SK-N-SH (cell line): ENCODE measurements at regions not wholly inside any gene's neighbourhood (a gene's known extent, or its start where the extent isn't known, plus 50 kb on each side); places are given as distances from the start of the nearest gene placed in this dataset.

Source experiments
- CTCF ChIA-PET: fragments of 300-600, 350-600 bp; formaldehyde crosslinking; extraction: SDS; loops from one replicate; lab custom pipeline; 2021; lab: Yijun Ruan, JAX
- POLR2A ChIA-PET: fragments of 350-600 bp; sonication (Branson Sonifier 250); formaldehyde crosslinking; extraction: SDS; loops from one replicate; lab custom pipeline; 2020; ENCODE audit warnings: antibody characterized with exemption, inconsistent platforms; lab: Yijun Ruan, JAX
- DNase-seq: peaks from one replicate; pipeline ENCODE4 v3.0.0; 2012
- H2AFZ ChIP-seq: fragments of 200-600 bp; sonication (generic); 2 replicates; pipeline ENCODE4 v1.8.1; 2016; ENCODE audit warnings: antibody characterized with exemption, mild to moderate bottlenecking, low read depth
- H3F3A ChIP-seq: fragments of 200-600 bp; sonication (generic); replicated peaks from 2 replicates; pipeline ENCODE3; 2016; ENCODE audit warnings: antibody characterized with exemption, mild to moderate bottlenecking; ENCODE audit not compliant: insufficient read depth
- H3K27ac ChIP-seq, 2 experiments: fragments of 200-500 bp in 1 of 2; fragments of 200-600 bp in 1 of 2; sonication (Bioruptor generic) in 1 of 2; sonication (generic), shearing (Covaris generic) in 1 of 2; 2 replicates each; pipeline versions ENCODE4 v1.5.1 to v1.6.1; 2014 to 2016; ENCODE audit warnings: low read depth in 2 of 2, inconsistent platforms in 1 of 2, low read length in 1 of 2, mild to moderate bottlenecking in 1 of 2, mixed read lengths in 1 of 2
- H3K27me3 ChIP-seq: fragments of 200-600 bp; sonication (generic), shearing (Covaris generic); 2 replicates; pipeline ENCODE4 v1.6.1; 2016; ENCODE audit warnings: mixed run types; ENCODE audit not compliant: insufficient read depth
- H3K36me3 ChIP-seq, 2 experiments: fragments of 200-500 bp in 1 of 2; fragments of 200-600 bp in 1 of 2; sonication (Bioruptor generic) in 1 of 2; sonication (generic) in 1 of 2; replicated peaks in 1 of 2; 2 replicates each; pipeline versions ENCODE3 to v1.5.1; 2014 to 2016; ENCODE audit warnings: low read length in 1 of 2, mild to moderate bottlenecking in 1 of 2; ENCODE audit not compliant: insufficient read depth in 2 of 2, control insufficient read depth in 1 of 2
- H3K4me1 ChIP-seq, 2 experiments: fragments of 200-500 bp in 1 of 2; fragments of 200-600 bp in 1 of 2; sonication (Bioruptor generic) in 1 of 2; sonication (generic), shearing (Covaris generic) in 1 of 2; 2 replicates each; pipeline versions ENCODE4 v1.5.1 to v1.6.1; 2014 to 2016; ENCODE audit warnings: low read depth in 1 of 2, low read length in 1 of 2, mixed run types in 1 of 2; ENCODE audit not compliant: insufficient read depth in 2 of 2, control insufficient read depth in 1 of 2
- H3K4me2 ChIP-seq: fragments of 200-600 bp; sonication (generic), shearing (Covaris generic); 2 replicates; pipeline ENCODE4 v1.6.1; 2017; ENCODE audit warnings: mixed run types
- H3K4me3 ChIP-seq, 2 experiments: fragments of 200-500 bp in 1 of 2; fragments of 200-600 bp in 1 of 2; sonication (Bioruptor generic) in 1 of 2; sonication (generic), shearing (Covaris generic) in 1 of 2; 2 replicates each; pipeline versions ENCODE4 v1.5.1 to v1.8.1; 2014 to 2016; ENCODE audit warnings: low read depth in 2 of 2, inconsistent platforms in 1 of 2, low read length in 1 of 2, mild to moderate bottlenecking in 1 of 2, mixed read lengths in 1 of 2, moderate library complexity in 1 of 2
- H3K79me2 ChIP-seq: fragments of 200-600 bp; sonication (generic); 2 replicates; pipeline ENCODE4 v1.8.1; 2017; ENCODE audit warnings: mild to moderate bottlenecking; ENCODE audit not compliant: insufficient read depth
- H3K9ac ChIP-seq: fragments of 200-600 bp; sonication (generic); 2 replicates; pipeline ENCODE4 v1.6.1; 2017; ENCODE audit warnings: mixed run types
- H3K9me2 ChIP-seq: fragments of 200-600 bp; sonication (generic); 2 replicates; pipeline ENCODE4 v1.6.1; 2017; ENCODE audit warnings: mixed run types
- H3K9me3 ChIP-seq: fragments of 200-600 bp; sonication (generic); 2 replicates; pipeline ENCODE4 v1.6.1; 2017; ENCODE audit warnings: mixed run types, mild to moderate bottlenecking, moderate library complexity
- H4K20me1 ChIP-seq: fragments of 200-600 bp; sonication (generic); 2 replicates; pipeline ENCODE4 v1.6.1; 2017; ENCODE audit warnings: mild to moderate bottlenecking, mixed run types; ENCODE audit not compliant: insufficient read depth
- EP300 ChIP-seq, 2 experiments: IDR thresholded peaks; 2 replicates each; pipeline versions ENCODE4 v1.4.0 to v1.6.1; 2012; ENCODE audit warnings: borderline replicate concordance in 1 of 2, low read depth in 1 of 2, low read length in 1 of 2
- EZH2phosphoT487 ChIP-seq: fragments of 200-600 bp; sonication (generic); IDR thresholded peaks from 2 replicates; pipeline ENCODE4 v1.6.1; 2017; ENCODE audit warnings: low read depth, mixed run types, mild to moderate bottlenecking, antibody characterized with exemption, moderate library complexity, borderline replicate concordance
- FOXM1 ChIP-seq: IDR thresholded peaks from 2 replicates; pipeline ENCODE4 v1.4.0; 2012; ENCODE audit warnings: low read depth, mild to moderate bottlenecking
- GATA2 ChIP-seq: sonication (generic); formaldehyde crosslinking; IDR thresholded peaks from 2 replicates; pipeline ENCODE4 v1.5.0; 2020; ENCODE audit warnings: mild to moderate bottlenecking, missing genetic modification reagents
- JUND ChIP-seq: IDR thresholded peaks from 2 replicates; pipeline ENCODE4 v1.4.0; 2012
- MAX ChIP-seq: IDR thresholded peaks from 2 replicates; pipeline ENCODE4 v1.4.0; 2012; ENCODE audit warnings: low read depth
- MXI1 ChIP-seq: IDR thresholded peaks from 2 replicates; pipeline ENCODE4 v1.6.1; 2012; ENCODE audit warnings: mild to moderate bottlenecking, low read depth, low read length, improper control_type of control experiment
- POLR2AphosphoS5 ChIP-seq: IDR thresholded peaks from 2 replicates; pipeline ENCODE4 v1.6.1; 2012; ENCODE audit warnings: low read depth, low read length
- RAD21 ChIP-seq: IDR thresholded peaks from 2 replicates; pipeline ENCODE4 v1.6.1; 2012; ENCODE audit warnings: mild to moderate bottlenecking, low read length
- USF2 ChIP-seq: fragments of 150-350 bp; IDR thresholded peaks from 2 replicates; pipeline ENCODE4 v1.6.1; 2017; ENCODE audit warnings: antibody characterized with exemption, low read length, low read depth, borderline replicate concordance
- WGBS: methylation state at CpG from one replicate; pipeline ENCODE4 v1.1.6; 2017; ENCODE audit warnings: low lambda C conversion rate; 5-methylcytosine and 5-hydroxymethylcytosine counted together
- TF ChIP-seq, protein P1 (sequence below): IDR thresholded peaks from 2 replicates; pipeline ENCODE4 v1.6.1; 2012; ENCODE audit warnings: mild to moderate bottlenecking, low read depth, low read length, moderate library complexity
- TF ChIP-seq, protein P2 (sequence below): fragments of 200-600 bp; sonication (generic); IDR thresholded peaks from 2 replicates; pipeline ENCODE4 v1.6.1; 2017; ENCODE audit warnings: antibody characterized with exemption, mild to moderate bottlenecking, moderate library complexity

- Histone ChIP-seq H2AFZ (no peak overlapping the region), H3K4me1 (peaks cover 0 to 14% of the 10 kb centered on the region in 2 experiments; a peak in 2 of 4 replicates), H4K20me1 (no peaks in the 10 kb centered on the region), H3K9ac (no peak overlapping the region), H3K27me3 (no peaks in the 10 kb centered on the region), H3K4me2 (no peak overlapping the region), H3K4me3 (no peak overlapping the region), H3K79me2 (no peaks in the 10 kb centered on the region), H3K9me2 (no peaks in the 10 kb centered on the region), H3K36me3 (no peaks in the 10 kb centered on the region), H3K9me3 (no peaks in the 10 kb centered on the region), H3F3A (no peaks in the 10 kb centered on the region), H3K27ac (peak overlapping the region in 1 of 2 experiments; percentile 74; a peak in 2 of 4 replicates)
- 0 out of 2 replicates have a peak, but pooled peaks have one; percentile 6 for TF ChIP-seq RAD21
- TF ChIP-seq EP300 (IDR thresholded peaks at IDR 0.05; ENCODE audit: borderline replicate concordance in 1 of 2, low read depth in 1 of 2, low read length in 1 of 2), result peak in 1 of 2 experiments; percentile 37; a peak in 2 of 4 replicates
- TF ChIP-seq GATA2 (CRISPR knock-in tag), result 0 out of 2 replicates have a peak, but pooled peaks have one; percentile 19
- no peak for TF ChIP-seq JUND
- WGBS, result 34% methylated on average over 2 of the region's 2 CpGs
- POLR2A ChIA-PET, result no interaction called here
- CTCF ChIA-PET, result no interaction called here
- DNase-seq, result peak; percentile 38
Measured at GRCh38 chr3:73148206-73148605, 86.7 kb downstream of the EBLN2 start.

GRCh38 chr3:73148682-73149081 is 87.2 kb downstream of the EBLN2 start:
- H3K4me3 ChIP-seq, result no peak overlapping the region
- H3K4me2 ChIP-seq, result no peak overlapping the region
- H2AFZ ChIP-seq, result no peak overlapping the region
- H4K20me1 ChIP-seq, result no peaks in the 10 kb centered on the region
- POLR2A ChIA-PET, result no interaction called here
- no peak for DNase-seq
- no peaks in the 10 kb centered on the region for H3K9me2 ChIP-seq
- H3K9me3 ChIP-seq, result no peaks in the 10 kb centered on the region
- peak overlapping the region in 1 of 2 experiments; percentile 74; a peak in 2 of 4 replicates for H3K27ac ChIP-seq
- H3K27me3 ChIP-seq, result no peaks in the 10 kb centered on the region
- no peak for TF ChIP-seq MXI1
- TF ChIP-seq POLR2AphosphoS5, result no peak
- 9% methylated on average over 2 of the region's 2 CpGs for WGBS
- peaks cover 0 to 14% of the 10 kb centered on the region in 2 experiments; a peak in 2 of 4 replicates for H3K4me1 ChIP-seq
- H3K36me3 ChIP-seq, result no peaks in the 10 kb centered on the region
- H3K79me2 ChIP-seq, result no peaks in the 10 kb centered on the region
- H3K9ac ChIP-seq, result no peak overlapping the region
- H3F3A ChIP-seq, result no peaks in the 10 kb centered on the region
- CTCF ChIA-PET, result no interaction called here

GRCh38 chr3:73150369-73151130 is 89.1 kb downstream of the EBLN2 start:
- DNase-seq, result no peak
- H3K4me2 ChIP-seq, result no peak overlapping the region
- ChIA-PET POLR2A (no interaction called here), CTCF (interaction anchor here (0.7 kb wide), 1 partner anchor 225 kb away, joined by 3 read pairs; no protein-coding TSS in a partner anchor)
- H3K27ac ChIP-seq, result no peak overlapping the region
- no peak overlapping the region for H2AFZ ChIP-seq
- no peaks in the 10 kb centered on the region for H3F3A ChIP-seq
- no peaks in the 10 kb centered on the region for H4K20me1 ChIP-seq
- H3K4me3 ChIP-seq, result no peak overlapping the region
- H3K9me2 ChIP-seq, result no peaks in the 10 kb centered on the region
- H3K27me3 ChIP-seq, result no peaks in the 10 kb centered on the region
- H3K79me2 ChIP-seq, result no peaks in the 10 kb centered on the region
- H3K9me3 ChIP-seq, result no peaks in the 10 kb centered on the region
- peaks cover 0 to 9% of the 10 kb centered on the region in 2 experiments; a peak in 2 of 4 replicates for H3K4me1 ChIP-seq
- H3K9ac ChIP-seq, result no peak overlapping the region
- WGBS, result 81% methylated on average over 5 of the region's 5 CpGs
- no peaks in the 10 kb centered on the region for H3K36me3 ChIP-seq
- TF ChIP-seq USF2 (no peak), EZH2phosphoT487 (no peak), MAX (no peak), EP300 (IDR thresholded peaks at IDR 0.05; ENCODE audit: borderline replicate concordance in 1 of 2, low read depth in 1 of 2, low read length in 1 of 2) (no peak), FOXM1 (no peak)
- TF ChIP-seq, protein P1, sequence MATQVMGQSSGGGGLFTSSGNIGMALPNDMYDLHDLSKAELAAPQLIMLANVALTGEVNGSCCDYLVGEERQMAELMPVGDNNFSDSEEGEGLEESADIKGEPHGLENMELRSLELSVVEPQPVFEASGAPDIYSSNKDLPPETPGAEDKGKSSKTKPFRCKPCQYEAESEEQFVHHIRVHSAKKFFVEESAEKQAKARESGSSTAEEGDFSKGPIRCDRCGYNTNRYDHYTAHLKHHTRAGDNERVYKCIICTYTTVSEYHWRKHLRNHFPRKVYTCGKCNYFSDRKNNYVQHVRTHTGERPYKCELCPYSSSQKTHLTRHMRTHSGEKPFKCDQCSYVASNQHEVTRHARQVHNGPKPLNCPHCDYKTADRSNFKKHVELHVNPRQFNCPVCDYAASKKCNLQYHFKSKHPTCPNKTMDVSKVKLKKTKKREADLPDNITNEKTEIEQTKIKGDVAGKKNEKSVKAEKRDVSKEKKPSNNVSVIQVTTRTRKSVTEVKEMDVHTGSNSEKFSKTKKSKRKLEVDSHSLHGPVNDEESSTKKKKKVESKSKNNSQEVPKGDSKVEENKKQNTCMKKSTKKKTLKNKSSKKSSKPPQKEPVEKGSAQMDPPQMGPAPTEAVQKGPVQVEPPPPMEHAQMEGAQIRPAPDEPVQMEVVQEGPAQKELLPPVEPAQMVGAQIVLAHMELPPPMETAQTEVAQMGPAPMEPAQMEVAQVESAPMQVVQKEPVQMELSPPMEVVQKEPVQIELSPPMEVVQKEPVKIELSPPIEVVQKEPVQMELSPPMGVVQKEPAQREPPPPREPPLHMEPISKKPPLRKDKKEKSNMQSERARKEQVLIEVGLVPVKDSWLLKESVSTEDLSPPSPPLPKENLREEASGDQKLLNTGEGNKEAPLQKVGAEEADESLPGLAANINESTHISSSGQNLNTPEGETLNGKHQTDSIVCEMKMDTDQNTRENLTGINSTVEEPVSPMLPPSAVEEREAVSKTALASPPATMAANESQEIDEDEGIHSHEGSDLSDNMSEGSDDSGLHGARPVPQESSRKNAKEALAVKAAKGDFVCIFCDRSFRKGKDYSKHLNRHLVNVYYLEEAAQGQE, result no peak
- TF ChIP-seq, protein P2, sequence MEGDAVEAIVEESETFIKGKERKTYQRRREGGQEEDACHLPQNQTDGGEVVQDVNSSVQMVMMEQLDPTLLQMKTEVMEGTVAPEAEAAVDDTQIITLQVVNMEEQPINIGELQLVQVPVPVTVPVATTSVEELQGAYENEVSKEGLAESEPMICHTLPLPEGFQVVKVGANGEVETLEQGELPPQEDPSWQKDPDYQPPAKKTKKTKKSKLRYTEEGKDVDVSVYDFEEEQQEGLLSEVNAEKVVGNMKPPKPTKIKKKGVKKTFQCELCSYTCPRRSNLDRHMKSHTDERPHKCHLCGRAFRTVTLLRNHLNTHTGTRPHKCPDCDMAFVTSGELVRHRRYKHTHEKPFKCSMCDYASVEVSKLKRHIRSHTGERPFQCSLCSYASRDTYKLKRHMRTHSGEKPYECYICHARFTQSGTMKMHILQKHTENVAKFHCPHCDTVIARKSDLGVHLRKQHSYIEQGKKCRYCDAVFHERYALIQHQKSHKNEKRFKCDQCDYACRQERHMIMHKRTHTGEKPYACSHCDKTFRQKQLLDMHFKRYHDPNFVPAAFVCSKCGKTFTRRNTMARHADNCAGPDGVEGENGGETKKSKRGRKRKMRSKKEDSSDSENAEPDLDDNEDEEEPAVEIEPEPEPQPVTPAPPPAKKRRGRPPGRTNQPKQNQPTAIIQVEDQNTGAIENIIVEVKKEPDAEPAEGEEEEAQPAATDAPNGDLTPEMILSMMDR, result no peak
